PFSK-1 (cell line): ENCODE measurements at regions not wholly inside any gene's neighbourhood (a gene's known extent, or its start where the extent isn't known, plus 50 kb on each side); places are given as distances from the start of the nearest gene placed in this dataset.

Experiments used
- POLR2AphosphoS5 ChIP-seq: IDR thresholded peaks from 2 replicates; pipeline ENCODE4 v1.6.1; 2012; ENCODE audit warnings: low read depth, mild to moderate bottlenecking, control low read depth, low read length, moderate library complexity
- REST ChIP-seq, 2 experiments: IDR thresholded peaks; 2 replicates each; pipeline versions ENCODE4 v1.6.1 to v1.8.0; 2011 to 2012; ENCODE audit warnings: low read depth in 2 of 2, low read length in 2 of 2, control low read depth in 1 of 2, inconsistent platforms in 1 of 2, mild to moderate bottlenecking in 1 of 2, moderate library complexity in 1 of 2; ENCODE audit not compliant: insufficient read depth in 1 of 2
- SIN3A ChIP-seq: IDR thresholded peaks from 2 replicates; pipeline ENCODE4 v1.6.1; 2012; ENCODE audit warnings: mild to moderate bottlenecking, low read length, moderate library complexity, borderline replicate concordance; ENCODE audit not compliant: insufficient read depth
- TAF1 ChIP-seq: IDR thresholded peaks from 2 replicates; pipeline ENCODE4 v1.6.1; 2012; ENCODE audit warnings: low read length, control low read depth, borderline replicate concordance; ENCODE audit not compliant: insufficient read depth

- no peak for TF ChIP-seq SIN3A
- no peak for TF ChIP-seq POLR2AphosphoS5
- no peak for TF ChIP-seq TAF1
- TF ChIP-seq REST (IDR thresholded peaks at IDR 0.05; ENCODE audit: insufficient read depth in 1 of 2, low read depth in 2 of 2, low read length in 2 of 2): no peak
Observed at GRCh38 chr6:132142308-132142707, 191.1 kb upstream of the CCN2 start.
